ENCODE measurements at regions not wholly inside any gene's neighbourhood (a gene's known extent, or its start where the extent isn't known, plus 50 kb on each side); places are given as distances from the start of the nearest gene placed in this dataset.

DNA sequence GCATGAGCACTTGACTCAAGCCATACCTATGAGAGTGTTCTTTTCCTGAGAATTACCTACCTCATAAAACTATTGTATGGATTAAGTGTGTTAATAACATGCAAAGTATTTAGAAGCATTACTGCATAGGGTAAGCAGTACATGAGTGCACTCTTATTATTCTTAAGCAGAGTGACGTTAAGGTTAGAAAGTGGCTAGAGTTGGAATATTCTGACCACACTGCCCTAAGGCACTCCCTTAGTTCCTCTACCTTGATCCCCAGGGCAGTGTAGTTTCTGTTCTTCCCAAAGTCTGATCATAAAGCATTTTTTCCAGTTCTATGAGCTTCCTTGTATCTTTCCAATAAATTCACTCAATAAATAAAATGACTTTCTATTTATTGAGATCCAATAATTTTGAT is 189.2 kb downstream of the PCSK1 start:
- DNase-seq, result no peak

DNA sequence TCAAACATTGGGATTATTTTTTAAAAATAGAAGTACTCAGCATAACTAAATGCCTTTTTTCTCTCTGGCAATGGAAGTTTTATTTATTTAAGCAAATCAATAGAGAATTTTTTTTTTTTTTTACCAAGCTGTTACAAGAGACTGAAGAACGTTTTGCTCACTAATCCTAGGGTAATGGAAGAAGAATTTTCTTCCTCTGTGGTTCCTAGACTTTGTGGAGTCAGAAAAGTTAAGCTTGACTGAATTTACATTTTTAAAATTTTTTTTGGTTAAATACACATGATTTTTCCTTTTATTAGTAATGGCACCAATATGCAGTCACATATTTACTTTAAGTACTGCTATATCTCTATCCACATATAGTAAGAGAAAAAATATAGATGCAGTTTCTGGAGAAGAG is 189.8 kb downstream of the PCSK1 start:
- DNase-seq, result no peak

- DNase-seq, result no peak
Observed at GRCh38 chr5:96242571-96242970, 190.5 kb downstream of the PCSK1 start.

- no peak for DNase-seq
Observed at GRCh38 chr5:96236831-96237230, 196.2 kb downstream of the PCSK1 start.

DNA sequence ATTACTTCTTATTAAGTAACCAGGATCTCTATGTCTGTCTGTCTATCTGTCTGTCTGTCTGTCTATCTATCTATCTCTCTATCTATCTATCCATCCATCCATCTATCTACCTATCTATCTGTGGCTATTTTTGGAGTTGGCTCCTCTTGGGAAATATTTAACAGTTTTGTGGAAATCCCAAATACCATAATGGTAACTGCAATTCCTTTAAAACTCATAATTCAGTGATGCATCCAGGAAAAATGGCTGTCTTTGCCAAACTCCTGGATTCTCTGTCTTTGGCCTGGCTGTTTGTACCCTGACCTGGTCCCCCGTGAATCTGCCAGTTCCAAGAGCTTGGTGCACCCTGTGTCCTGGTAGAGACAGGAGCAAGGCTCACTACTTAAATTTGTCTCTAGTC is 197.0 kb downstream of the PCSK1 start:
- no peak for DNase-seq

DNA sequence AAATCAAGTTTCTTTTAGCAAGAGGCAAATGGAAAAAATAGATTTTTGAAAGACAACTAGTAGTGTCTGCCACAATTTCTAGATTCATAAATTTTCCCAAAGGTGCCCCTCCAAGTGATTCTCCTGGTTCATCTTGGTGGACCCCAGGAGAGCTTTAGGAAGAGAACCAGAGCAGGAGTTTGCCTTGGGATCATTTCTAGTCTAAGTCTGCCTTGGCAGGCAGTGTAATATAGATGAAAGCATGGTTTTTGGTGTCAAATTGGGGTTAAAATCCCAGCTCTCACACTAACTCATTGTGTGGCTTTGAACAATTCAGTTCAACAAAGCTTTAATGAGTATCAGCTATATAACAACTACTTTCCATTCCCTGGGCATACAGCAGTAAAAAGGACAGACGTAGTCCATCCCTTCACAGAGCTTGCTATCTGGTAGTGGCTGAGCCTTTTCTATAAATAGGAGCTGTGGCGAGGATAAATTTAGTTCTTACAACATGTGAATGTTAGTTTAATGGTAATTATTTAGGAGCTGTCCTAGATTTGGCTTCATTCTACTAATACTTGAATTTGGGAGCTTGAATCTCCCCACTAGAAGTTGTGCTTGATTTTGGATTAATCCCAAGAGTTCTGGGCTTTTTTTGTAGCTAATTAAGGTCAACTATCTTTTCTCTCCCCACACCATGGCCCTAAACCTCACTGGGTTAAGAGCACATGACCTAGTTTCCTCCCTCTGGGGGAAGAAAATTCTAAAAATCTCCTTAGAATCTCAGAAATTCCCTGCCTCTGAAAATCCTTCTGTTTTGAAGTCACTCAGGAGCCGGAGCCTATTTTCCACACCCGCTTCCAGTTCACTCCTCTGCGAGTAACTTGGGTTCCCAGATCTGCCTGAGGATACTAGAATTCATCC is 197.8 kb downstream of the PCSK1 start:
- DNase-seq, result no peak

DNA sequence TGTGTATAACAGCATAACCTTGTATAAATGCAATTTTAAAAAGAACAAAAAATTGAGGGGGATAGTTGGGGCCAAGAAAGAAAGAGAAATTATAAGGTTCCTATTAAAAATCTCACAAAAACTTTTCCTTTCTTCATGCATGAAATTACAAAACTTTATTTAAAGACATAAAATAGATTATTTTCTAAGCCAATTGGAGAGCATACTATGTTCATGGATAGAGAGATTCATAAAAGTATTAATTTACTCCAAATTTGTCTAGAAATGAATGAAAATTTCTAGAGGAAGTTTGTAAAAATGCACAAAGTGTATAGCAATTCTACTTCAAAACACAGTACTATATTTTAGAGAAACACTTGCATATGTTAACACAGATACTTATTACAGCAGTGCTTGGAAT is 200.4 kb downstream of the PCSK1 start:
- no peak for DNase-seq

GRCh38 chr5:96229188-96229587 is 203.9 kb downstream of the PCSK1 start:
- DNase-seq, result no peak

GRCh38 chr5:96228408-96228807 is 204.6 kb downstream of the PCSK1 start:
- DNase-seq, result no peak

DNA sequence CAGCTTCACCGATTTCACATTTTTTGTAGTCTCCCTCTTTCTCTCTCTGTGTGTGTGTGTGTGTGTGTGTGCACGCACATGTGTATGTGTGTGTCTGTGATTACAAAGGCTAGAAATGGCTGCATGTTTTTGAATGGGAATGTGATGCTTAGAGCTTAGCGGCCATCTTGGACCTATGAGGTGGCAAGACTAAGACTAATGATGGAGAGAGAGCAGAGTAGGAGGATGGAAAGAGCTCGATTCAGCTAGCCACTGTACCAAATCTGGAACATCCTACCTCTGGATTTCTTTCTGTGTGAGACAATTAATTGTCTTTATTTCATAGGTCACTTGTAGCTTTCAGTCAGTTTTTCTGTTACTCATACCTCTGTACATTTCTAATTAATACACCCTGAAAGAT is 205.1 kb downstream of the PCSK1 start:
- no peak for DNase-seq

DNA sequence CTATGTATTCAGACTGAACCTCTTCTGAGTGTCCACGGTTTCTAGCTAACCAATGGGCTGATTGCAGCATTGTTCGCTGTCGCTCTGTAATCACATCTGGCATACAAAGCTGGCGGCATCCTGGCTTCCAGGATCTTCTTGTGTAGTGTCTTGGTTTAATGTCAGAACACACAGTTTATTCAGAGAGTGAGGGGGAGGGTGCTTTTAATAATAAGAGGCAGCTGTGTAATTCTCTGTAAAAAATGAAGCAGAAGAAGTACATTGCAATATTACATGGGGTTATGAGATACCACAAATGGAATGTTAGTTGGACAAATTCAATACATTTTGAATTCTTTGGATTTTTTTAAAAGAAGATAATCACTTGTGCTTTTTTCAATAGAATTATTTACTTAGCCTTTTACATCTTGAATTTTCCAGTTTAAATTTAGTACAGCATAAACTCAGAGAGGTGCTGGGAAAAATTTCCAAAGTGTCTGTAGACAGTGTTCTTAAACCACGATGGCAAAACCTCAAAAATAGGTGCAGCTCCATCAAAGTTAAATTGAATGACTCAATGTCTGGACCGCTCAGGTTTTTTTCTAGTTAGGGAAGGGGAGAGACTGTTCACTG is 206.0 kb downstream of the PCSK1 start:
- DNase-seq, result no peak

GRCh38 chr5:96222129-96222528 is 210.9 kb downstream of the PCSK1 start:
- no peak for DNase-seq

DNA sequence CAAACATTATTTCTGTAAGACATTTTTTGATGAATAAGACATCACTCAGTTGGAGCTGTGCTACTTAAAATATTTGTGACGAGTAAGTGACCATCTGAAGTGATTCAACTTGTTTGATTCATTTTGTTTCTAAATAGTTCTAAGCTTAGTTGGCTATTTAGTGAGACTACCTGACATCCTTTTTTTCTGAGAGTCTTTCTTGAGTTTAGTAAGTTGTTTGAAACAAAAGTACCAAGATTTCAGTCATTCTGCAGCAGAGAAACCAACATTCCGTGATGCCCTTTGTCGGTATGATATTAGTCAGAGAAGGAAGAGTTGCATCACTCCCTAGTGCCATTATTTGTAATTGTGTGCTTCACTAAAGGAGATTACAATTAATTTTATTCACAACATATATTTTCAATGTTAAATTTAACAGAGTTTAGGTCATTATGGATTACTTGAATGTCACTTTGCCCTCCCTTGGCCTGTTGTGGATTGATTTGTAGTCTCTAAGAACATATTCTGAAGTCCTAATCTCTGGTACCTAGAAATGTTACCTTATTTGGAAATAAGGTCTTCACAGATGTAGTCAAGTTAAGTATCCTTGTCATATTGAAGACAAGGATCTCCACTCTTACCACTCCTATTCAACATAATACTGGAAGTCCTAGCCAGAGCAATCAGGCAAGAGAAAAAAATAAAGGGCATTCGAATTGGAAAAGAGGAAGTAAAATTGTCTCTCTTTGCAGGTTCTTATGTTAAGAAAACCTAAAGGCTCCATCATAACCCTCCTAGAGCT is 212.2 kb downstream of the PCSK1 start:
- no peak for DNase-seq

DNA sequence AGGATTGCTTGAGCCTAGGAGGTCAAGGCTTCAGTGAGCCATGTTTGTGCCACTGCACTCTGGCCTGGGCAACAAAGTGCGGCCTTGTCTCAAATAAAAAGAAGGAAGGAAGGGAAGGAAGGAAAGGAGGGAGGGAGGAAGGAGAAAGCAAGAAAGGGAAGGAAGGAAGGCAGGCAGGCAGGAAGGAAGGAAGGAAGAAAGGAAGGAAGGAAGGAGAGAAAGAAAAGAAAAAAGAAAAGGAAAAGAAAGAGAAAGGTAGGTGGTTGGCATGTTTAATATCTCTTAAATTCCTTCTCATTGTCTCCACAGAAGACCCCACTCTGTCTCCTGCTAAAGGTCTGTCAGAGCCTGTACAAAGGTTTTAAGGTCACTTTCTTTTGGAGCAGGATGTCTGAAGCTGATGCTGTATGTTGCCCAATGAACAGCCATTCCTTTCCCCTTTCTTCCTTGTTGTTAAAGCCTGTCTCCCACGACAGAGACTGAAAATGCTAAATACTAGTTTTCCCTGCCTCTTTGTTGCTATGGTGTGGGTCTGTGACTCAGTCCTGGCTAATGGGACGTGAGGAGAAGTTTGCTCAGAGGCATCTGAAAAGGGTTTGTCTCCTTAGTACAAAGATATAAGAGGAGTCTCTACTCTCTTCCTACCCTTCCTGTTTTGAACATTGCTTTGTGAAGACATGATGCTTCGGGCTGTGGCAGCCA is 213.3 kb downstream of the PCSK1 start:
- DNase-seq, result no peak

DNA sequence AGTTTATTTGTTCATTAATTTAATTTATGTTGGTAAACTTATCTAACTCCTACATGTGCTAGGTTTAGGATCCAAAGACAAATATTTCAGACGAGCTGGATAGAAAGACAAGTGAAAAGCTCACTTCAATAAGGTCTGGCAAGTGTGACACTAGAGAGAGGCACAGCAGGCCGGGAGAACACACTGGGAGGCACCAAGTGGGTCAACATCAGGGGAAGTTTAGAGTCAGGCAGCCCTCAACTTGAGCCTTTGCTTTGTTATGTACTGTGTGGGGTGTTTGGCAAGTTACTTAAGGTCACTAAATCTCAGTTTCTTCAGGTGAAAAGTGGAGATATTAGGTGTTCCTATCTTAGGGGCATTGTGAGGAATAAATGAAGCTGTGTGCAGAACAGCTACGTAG is 214.4 kb downstream of the PCSK1 start:
- DNase-seq, result no peak

- no peak for DNase-seq
Observed at GRCh38 chr5:96214442-96215197, 218.4 kb downstream of the PCSK1 start.

- no peak for DNase-seq
Observed at GRCh38 chr5:96209829-96210228, 223.2 kb downstream of the PCSK1 start.

GRCh38 chr5:96207420-96207819 is 225.6 kb downstream of the PCSK1 start:
- DNase-seq, result no peak

GRCh38 chr5:96203761-96204160 is 229.3 kb downstream of the PCSK1 start:
- DNase-seq, result no peak

GRCh38 chr5:96201503-96201902 is 231.5 kb downstream of the PCSK1 start:
- DNase-seq, result no peak

- DNase-seq, result no peak
Observed at GRCh38 chr5:96200641-96201040, 232.4 kb downstream of the PCSK1 start.

DNA sequence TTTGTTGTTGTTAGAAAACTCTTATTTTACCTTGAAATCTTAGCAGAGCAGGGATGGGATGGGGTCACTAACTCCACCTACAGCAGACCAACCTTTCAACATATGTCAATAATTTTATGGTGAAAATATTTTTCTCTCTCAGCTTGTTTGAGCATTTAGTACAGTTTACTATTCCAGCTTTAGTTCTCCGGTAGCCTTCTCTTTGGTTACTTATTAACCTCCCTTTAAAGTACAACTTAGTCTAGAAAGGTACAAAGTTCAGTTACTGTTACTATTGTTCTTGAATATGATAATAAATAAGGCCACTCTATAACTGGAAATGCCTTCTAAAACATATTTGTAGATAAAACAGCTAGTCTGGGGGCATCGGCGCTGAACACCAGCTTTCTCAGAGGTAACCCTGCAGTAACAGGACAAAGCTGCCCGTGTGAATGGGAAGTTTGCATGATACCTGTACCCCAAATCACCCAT is 233.3 kb downstream of the PCSK1 start:
- no peak for DNase-seq

Measured in NCI-H510A treated with DMSO at 0.1 percent for 48 hours (cell line).